RWPE1 (cell line): ENCODE measurements at regions not wholly inside any gene's neighbourhood (a gene's known extent, or its start where the extent isn't known, plus 50 kb on each side); places are given as distances from the start of the nearest gene placed in this dataset.

Experiments
- CTCF ChIA-PET: fragments of 350-600 bp; sonication (Branson Sonifier 250); formaldehyde crosslinking; extraction: SDS; loops from one replicate; lab custom pipeline; 2021; lab: Yijun Ruan, JAX
- POLR2A ChIA-PET: fragments of 400-600 bp; formaldehyde crosslinking; extraction: SDS; loops from one replicate; lab custom pipeline; 2020; ENCODE audit warnings: antibody characterized with exemption; ENCODE audit not compliant: low non-redundant PET; lab: Yijun Ruan, JAX
- DNase-seq: peaks from one replicate; pipeline ENCODE4 v3.0.0; 2012; ENCODE audit warnings: low spot score
- H3K27ac ChIP-seq: fragments of 450-650 bp; 2 replicates; pipeline ENCODE4 v1.5.1; 2017
- TF ChIP-seq, protein P1 (sequence below): fragments of 450-650 bp; conservative IDR thresholded peaks from 2 replicates; pipeline ENCODE4 v1.5.1; 2017; ENCODE audit warnings: low read depth, mild to moderate bottlenecking

DNA sequence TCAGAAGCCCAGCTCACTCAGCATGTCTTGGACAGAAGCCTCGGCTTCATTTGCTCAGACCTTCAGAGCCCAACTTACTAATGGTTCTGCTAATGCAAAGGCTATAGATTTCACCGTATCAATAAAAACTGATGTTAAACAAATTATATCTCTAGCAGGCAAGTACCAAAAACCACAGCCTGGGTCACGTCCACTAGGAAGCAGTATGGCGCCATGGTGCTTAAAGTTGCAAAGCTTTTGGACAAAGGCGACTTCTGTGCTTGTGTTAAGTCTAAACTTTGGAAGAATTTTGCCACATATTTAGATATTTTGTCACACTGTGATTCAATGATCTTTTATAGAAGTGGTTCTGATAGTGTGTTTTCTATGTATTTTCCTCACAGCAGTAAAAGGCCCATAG, 276.8 kb upstream of the PARD3B start:
- no peak for DNase-seq
- H3K27ac ChIP-seq = no peak overlapping the region
- TF ChIP-seq, protein P1, sequence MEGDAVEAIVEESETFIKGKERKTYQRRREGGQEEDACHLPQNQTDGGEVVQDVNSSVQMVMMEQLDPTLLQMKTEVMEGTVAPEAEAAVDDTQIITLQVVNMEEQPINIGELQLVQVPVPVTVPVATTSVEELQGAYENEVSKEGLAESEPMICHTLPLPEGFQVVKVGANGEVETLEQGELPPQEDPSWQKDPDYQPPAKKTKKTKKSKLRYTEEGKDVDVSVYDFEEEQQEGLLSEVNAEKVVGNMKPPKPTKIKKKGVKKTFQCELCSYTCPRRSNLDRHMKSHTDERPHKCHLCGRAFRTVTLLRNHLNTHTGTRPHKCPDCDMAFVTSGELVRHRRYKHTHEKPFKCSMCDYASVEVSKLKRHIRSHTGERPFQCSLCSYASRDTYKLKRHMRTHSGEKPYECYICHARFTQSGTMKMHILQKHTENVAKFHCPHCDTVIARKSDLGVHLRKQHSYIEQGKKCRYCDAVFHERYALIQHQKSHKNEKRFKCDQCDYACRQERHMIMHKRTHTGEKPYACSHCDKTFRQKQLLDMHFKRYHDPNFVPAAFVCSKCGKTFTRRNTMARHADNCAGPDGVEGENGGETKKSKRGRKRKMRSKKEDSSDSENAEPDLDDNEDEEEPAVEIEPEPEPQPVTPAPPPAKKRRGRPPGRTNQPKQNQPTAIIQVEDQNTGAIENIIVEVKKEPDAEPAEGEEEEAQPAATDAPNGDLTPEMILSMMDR = no peak
- POLR2A ChIA-PET = no interaction called here
- CTCF ChIA-PET = no interaction called here

DNA sequence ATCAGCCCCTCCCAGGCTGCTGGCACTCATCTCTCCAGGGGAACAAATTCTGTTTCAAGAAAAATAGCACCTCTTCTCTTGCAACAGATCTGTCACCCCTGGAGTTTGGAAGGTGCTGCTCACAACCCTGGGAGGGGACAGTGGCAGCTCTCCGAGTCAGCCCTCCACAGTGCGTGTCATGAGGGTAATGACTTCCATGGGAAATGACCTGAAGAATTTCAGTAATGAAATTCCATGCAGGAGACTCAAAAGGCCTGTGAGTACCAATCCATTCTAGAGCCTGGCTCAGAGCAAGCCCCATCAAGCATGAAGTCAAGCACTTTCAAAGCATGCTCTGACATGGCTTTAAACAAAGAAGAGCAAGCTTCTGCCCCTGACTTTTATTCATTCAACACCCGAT, 276.3 kb upstream of the PARD3B start:
- TF ChIP-seq, protein P1 = no peak
- CTCF ChIA-PET = no interaction called here
- POLR2A ChIA-PET = no interaction called here
- DNase-seq = no peak
- no peak overlapping the region for H3K27ac ChIP-seq

DNA sequence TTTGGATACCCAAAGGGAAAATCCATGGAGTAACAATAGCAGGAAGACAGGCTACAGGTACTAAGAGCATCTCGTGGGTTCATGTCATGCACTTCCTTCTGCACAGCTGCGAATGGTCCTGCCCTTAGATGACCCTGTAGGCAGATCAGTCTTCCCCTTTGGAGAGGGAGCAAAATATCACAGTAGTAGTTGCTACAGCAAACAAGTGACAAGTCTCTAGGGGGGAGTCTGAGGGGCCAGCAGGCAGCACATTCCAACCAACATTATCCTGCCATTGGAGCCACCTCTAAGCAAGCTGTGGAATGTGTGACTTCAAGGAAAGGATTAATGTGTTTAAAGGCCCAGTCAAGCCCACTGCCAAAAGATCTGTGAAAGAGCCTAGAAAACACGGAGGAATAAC, 273.2 kb upstream of the PARD3B start:
- CTCF ChIA-PET = no interaction called here
- TF ChIP-seq, protein P1 = no peak
- POLR2A ChIA-PET = no interaction called here
- DNase-seq = no peak
- no peak overlapping the region for H3K27ac ChIP-seq

DNA sequence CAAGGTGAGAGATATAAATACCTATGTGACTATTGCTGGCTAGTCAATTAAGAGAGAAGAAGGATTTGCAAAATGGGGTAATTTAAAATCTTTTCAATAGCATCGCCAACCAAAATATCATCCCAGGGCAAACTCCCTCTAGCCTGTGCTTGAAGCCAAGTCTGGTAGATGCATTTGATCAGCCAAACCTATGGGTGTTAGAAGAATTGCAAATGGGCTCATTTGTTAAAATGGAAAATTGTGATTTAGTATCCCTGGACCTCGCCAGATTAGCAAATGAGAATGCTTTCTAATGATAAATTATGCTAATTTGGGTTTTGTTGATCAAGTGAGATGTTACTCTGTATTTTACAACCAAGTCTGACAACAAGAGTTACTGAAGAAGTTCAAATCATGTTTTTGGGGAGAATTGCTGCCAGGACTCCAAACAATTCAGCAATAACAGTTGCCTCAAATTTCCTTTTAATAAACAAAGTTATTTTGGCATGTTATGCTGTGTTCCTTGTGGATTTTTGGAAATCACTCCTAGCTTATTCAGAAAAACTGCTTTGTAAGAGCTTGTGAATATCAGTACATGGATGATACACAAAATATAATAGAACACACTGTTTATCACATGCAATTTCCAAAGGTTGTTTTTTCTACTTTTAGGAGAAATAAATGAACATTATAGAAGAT, 272.5 kb upstream of the PARD3B start:
- no peak overlapping the region for H3K27ac ChIP-seq
- TF ChIP-seq, protein P1 = no peak
- ChIA-PET CTCF (interaction anchor here (0.6 kb wide), 1 partner anchor 18 kb away, joined by 4 read pairs; no protein-coding TSS in a partner anchor), POLR2A (no interaction called here)
- DNase-seq = no peak

DNA sequence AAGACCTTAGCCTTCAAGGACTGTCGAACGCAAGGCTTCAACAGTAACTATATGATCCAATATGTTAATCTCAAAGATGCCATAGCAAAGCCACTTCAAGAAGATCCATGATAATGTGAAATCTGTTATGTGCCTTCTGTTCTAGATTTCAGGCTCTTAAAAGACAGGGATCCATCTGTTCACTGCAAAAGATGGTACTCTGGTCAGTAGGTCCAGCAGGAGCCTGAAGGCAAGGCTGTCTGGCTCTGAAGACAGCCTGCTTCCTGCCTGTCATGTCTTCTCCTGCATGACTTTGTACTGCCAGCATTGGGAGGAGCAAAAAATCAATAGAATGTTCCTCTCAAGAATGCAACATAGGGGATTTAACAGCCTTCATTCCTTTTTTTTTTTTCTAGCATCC, 270.8 kb upstream of the PARD3B start:
- DNase-seq = no peak
- TF ChIP-seq, protein P1 = no peak
- POLR2A ChIA-PET = no interaction called here
- no peak overlapping the region for H3K27ac ChIP-seq
- CTCF ChIA-PET = no interaction called here

DNA sequence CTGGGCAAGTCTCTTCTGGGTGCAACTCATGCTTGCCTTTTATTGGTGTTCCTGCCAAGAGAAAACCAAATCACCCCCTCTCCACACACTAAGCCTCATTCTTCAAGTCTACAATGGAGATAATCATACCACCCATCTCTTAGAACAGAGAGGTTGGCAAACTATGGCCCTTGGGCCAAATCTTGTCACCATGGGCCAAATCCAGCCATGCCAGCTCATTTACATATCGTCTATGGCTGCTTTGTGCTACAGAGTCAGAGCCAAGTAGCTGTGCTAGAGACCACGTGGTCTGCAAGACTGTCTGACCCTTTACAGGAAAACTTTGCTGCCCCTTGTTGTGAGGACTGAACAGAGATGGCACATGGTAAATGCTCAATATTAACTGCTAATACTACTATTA, 270.3 kb upstream of the PARD3B start:
- ChIA-PET CTCF (no interaction called here), POLR2A (no interaction called here)
- DNase-seq = no peak
- TF ChIP-seq, protein P1 = no peak
- H3K27ac ChIP-seq = no peak overlapping the region
